Esophagus muscularis mucosa (tissue), 4 donors: ENCODE measurements at regions not wholly inside any gene's neighbourhood (a gene's known extent, or its start where the extent isn't known, plus 50 kb on each side); places are given as distances from the start of the nearest gene placed in this dataset.
"Not testable (repeated sequence)": the region's sequence is repeated elsewhere in the genome, so short reads cannot be mapped to it uniquely, and the experiment has no call there.

ENCODE experiments used
- DNase-seq: peaks from one replicate; pipeline ENCODE4 v3.0.0-alpha.2; 2017; ENCODE audit errors: extremely low spot score
- H3K27ac ChIP-seq, 4 donors: fragments of 200-600 bp; sonication (generic); replicated peaks in 1 of 4; 1 replicate in 3 of 4; 2 replicates in 1 of 4; pipeline ENCODE4 v1.5.1; 2016 to 2019; ENCODE audit warnings: mild to moderate bottlenecking in 1 of 4
- H3K27me3 ChIP-seq, 4 donors: fragments of 200-600 bp; sonication (generic); one replicate each; pipeline versions ENCODE4 v1.5.1 to v1.6.0; 2016 to 2019
- H3K36me3 ChIP-seq, 4 donors: fragments of 200-600 bp; sonication (generic); one replicate each; pipeline ENCODE4 v1.5.1; 2016 to 2019
- H3K4me1 ChIP-seq, 4 donors: fragments of 200-600 bp; sonication (generic); one replicate each; pipeline ENCODE4 v1.5.1; 2016 to 2019
- H3K4me3 ChIP-seq, 4 donors: fragments of 200-600 bp; sonication (generic); 1 replicate in 2 of 4; 2 replicates in 2 of 4; pipeline ENCODE4 v1.5.1; 2016 to 2019; ENCODE audit warnings: mild to moderate bottlenecking in 4 of 4, moderate library complexity in 1 of 4
- H3K9me3 ChIP-seq, 4 donors: fragments of 200-600 bp; sonication (generic); 1 replicate in 3 of 4; 2 replicates in 1 of 4; pipeline ENCODE4 v1.5.1; 2016 to 2019
- EP300 ChIP-seq: sonication (generic); formaldehyde crosslinking; IDR thresholded peaks from one replicate; pipeline ENCODE4 v1.6.1; 2017; ENCODE audit warnings: antibody characterized with exemption
- POLR2A ChIP-seq: fragments of 450-650 bp; IDR thresholded peaks from one replicate; pipeline ENCODE4 v1.6.1; 2017; ENCODE audit warnings: antibody characterized with exemption, moderate library complexity, mild to moderate bottlenecking, low read depth
- POLR2AphosphoS5 ChIP-seq, 2 donors: sonication (generic); formaldehyde crosslinking; IDR thresholded peaks; one replicate each; pipeline ENCODE4 v1.6.1; 2017; ENCODE audit warnings: antibody characterized with exemption in 2 of 2
- WGBS: methylation state at CpG from one replicate; pipeline ENCODE4 v1.1.5; 2018; 5-methylcytosine and 5-hydroxymethylcytosine counted together
- intact Hi-C: fragments of 100-400 bp; cut with DNase I; formaldehyde crosslinking; loops from one replicate; pipeline ENCODE4 v1.15.1; 2023
- TF ChIP-seq, protein P1 (sequence below), 3 experiments: fragments of 200-600 bp in 2 of 3; fragments of 450-650 bp in 1 of 3; sonication (generic) in 2 of 3; IDR thresholded peaks; one replicate each; pipeline ENCODE4 v1.5.1; 2017 to 2019; ENCODE audit warnings: antibody characterized with exemption in 3 of 3, mild to moderate bottlenecking in 2 of 3, moderate library complexity in 1 of 3

DNA sequence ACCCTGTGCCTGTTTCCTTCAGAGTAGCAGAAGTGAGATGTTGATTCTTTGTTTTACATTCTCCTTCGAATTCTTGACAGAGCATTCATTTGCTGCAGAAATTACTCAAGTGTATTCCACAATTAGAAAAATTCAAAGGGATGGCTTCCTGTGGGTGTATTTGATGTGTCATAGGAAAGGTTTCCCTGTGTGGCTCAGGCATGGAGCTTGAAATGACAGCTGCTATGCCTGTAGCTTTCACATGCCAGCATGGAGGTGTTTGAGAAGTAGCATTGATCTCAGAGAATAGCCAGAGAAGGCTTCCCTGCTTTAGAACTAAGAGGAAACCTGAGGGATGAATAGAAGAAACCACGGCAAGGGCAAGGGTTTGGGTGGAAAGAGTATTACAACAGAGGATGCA is 317.2 kb upstream of the DEPDC1 start:
- H3K4me3 ChIP-seq: no peak overlapping the region
- no peak for DNase-seq
- intact Hi-C loops: no loop called here
- H3K36me3 ChIP-seq: no peaks in the 10 kb centered on the region
- no peaks in the 10 kb centered on the region for H3K4me1 ChIP-seq
- no peaks in the 10 kb centered on the region for H3K9me3 ChIP-seq
- WGBS: 60% methylated on average over 2 of the region's 2 CpGs
- no peak for TF ChIP-seq POLR2AphosphoS5 (IDR thresholded peaks at IDR 0.05)
- no peak for TF ChIP-seq EP300
- no peak for TF ChIP-seq POLR2A
- TF ChIP-seq, protein P1, sequence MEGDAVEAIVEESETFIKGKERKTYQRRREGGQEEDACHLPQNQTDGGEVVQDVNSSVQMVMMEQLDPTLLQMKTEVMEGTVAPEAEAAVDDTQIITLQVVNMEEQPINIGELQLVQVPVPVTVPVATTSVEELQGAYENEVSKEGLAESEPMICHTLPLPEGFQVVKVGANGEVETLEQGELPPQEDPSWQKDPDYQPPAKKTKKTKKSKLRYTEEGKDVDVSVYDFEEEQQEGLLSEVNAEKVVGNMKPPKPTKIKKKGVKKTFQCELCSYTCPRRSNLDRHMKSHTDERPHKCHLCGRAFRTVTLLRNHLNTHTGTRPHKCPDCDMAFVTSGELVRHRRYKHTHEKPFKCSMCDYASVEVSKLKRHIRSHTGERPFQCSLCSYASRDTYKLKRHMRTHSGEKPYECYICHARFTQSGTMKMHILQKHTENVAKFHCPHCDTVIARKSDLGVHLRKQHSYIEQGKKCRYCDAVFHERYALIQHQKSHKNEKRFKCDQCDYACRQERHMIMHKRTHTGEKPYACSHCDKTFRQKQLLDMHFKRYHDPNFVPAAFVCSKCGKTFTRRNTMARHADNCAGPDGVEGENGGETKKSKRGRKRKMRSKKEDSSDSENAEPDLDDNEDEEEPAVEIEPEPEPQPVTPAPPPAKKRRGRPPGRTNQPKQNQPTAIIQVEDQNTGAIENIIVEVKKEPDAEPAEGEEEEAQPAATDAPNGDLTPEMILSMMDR (IDR thresholded peaks at IDR 0.05): no peak
- H3K27ac ChIP-seq: no peak overlapping the region
- H3K27me3 ChIP-seq: no peaks in the 10 kb centered on the region

DNA sequence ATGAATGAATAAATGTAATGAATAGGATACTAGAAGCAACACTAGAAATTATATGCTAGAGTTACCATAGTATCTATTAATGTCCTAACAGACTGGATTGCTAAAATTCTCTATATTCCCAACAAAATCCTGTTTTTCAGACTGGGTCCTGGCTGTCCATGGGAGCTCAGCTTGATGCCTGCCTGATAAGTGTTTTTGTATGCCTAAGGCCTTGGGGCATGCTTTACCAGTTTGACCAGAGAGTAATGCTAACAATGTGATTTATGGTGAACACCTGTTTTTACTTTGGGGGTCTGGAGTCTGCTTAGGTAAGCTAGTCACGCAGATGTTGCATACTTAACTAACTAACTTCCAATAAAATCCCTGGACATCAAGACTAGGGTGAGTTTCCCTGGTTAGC is 318.8 kb upstream of the DEPDC1 start:
- intact Hi-C loops: no loop called here
- Histone ChIP-seq H3K27me3 (no peaks in the 10 kb centered on the region), H3K4me3 (no peak overlapping the region), H3K4me1 (no peaks in the 10 kb centered on the region), H3K9me3 (no peaks in the 10 kb centered on the region), H3K27ac (no peak overlapping the region), H3K36me3 (no peaks in the 10 kb centered on the region)
- TF ChIP-seq POLR2A (no peak), POLR2AphosphoS5 (IDR thresholded peaks at IDR 0.05) (no peak), EP300 (no peak)
- TF ChIP-seq, protein P1 (IDR thresholded peaks at IDR 0.05): no peak
- WGBS: 92% methylated on average over 1 of the region's 1 CpG
- DNase-seq: no peak

DNA sequence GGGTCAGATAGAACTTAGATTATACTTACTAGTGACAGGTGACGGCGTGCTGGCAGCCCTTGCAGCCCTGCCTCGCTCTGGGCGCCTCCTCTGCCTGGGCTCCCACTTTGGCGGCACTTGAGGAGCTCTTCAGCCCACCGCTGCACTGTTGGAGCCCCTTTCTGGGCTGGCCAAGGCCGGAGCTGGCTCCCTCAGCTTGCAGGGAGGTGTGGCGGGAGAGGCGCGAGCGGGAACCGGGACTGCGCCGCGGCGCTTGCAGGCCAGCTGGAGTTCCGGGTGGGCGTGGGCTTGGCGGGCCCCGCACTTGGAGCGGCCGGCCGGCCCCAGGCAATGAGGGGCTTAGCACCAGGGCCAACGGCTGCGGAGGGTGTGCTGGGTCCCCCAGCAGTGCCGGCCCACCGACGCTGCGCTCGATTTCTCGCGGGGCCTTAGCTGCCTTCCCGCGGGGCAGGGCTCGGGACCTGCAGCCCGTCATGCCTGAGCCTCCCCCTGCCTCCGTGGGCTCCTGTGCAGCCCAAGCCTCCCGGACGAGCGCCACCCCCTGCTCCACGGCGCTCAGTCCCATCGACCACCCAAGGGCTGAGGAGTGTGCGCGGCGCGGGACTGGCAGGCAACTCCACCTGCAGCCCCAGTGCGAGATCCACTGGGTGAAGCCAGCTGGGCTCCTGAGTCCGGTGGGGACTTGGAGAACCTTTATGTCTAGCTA is 320.8 kb upstream of the DEPDC1 start:
- H3K27me3 ChIP-seq, H3K4me1 ChIP-seq, H3K4me3 ChIP-seq, H3K36me3 ChIP-seq, DNase-seq, intact Hi-C loops, H3K27ac ChIP-seq, H3K9me3 ChIP-seq: not testable (repeated sequence)
- 95% methylated on average over 32 of the region's 49 CpGs for WGBS

DNA sequence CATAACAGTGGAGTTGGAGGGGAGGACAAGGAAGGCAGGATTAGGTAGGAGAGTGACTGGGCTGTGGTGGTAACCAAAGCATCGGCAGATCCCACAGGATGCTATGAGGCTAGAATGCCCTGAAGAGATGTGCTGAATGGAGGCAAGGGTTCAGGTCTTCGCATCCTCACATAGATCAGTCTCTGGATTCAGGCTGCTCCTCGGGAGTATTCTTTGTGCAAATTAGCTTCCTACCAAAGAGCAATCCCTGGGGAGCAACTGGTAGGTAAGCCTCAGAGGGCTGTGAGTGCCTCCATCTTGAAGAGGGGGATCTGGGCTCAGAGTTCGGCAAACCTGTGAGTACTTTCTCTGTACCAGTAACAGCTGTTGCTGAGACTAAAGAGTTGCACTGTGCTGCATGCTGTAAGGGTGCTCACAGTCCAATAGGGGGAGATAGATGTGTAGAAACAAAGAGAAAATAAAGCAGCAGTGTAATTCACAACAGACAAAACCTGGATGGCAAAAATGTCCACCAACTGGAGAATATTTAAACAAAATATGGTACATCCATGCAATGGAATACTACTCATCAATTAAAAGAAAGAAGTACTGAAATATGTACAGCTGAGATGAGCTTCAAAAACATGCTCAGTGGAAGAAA is 322.4 kb upstream of the DEPDC1 start:
- H3K4me3 ChIP-seq: no peak overlapping the region
- no peaks in the 10 kb centered on the region for H3K27me3 ChIP-seq
- WGBS: 85% methylated on average over 4 of the region's 4 CpGs
- no peaks in the 10 kb centered on the region for H3K36me3 ChIP-seq
- no peaks in the 10 kb centered on the region for H3K4me1 ChIP-seq
- no peak for DNase-seq
- no peak overlapping the region for H3K27ac ChIP-seq
- no peaks in the 10 kb centered on the region for H3K9me3 ChIP-seq
- TF ChIP-seq, protein P1 (IDR thresholded peaks at IDR 0.05): peak in 2 of 3 experiments; percentile 7 to 18
- TF ChIP-seq POLR2A: no peak
- intact Hi-C loops: no loop called here

DNA sequence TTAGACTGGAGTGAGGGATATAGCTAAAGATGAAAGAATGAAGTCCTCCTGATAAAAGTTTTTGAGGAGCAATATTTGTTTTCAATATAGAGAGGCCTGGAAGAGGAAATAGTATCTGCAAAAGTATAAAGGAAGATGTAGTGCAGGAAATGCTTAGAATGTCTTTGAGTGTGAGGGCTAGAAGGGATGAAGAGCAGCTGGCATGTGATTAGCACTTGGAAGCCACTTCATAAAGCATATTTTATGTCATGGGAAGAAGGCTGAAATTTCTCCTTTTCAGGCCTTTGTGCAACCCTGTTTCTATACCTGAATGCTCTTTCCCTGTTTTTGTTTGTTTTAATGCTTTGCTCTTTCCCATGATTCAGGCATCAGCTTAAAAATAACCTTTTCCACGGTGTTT is 323.3 kb upstream of the DEPDC1 start:
- H3K9me3 ChIP-seq: no peaks in the 10 kb centered on the region
- no peaks in the 10 kb centered on the region for H3K27me3 ChIP-seq
- TF ChIP-seq POLR2A: no peak
- TF ChIP-seq EP300: no peak
- no peak for TF ChIP-seq POLR2AphosphoS5 (IDR thresholded peaks at IDR 0.05)
- TF ChIP-seq, protein P1 (IDR thresholded peaks at IDR 0.05): no peak
- no peak for DNase-seq
- WGBS: 52% methylated on average over 1 of the region's 1 CpG
- no peaks in the 10 kb centered on the region for H3K36me3 ChIP-seq
- H3K4me3 ChIP-seq: no peak overlapping the region
- no peaks in the 10 kb centered on the region for H3K4me1 ChIP-seq
- no peak overlapping the region for H3K27ac ChIP-seq
- intact Hi-C loops: no loop called here
